Activated T-cell treated with anti-CD3 and anti-CD28 coated beads, Interleukin-2, amount 50 U/mL, for 48 hours (primary cell): ENCODE measurements at regions not wholly inside any gene's neighbourhood (a gene's known extent, or its start where the extent isn't known, plus 50 kb on each side); places are given as distances from the start of the nearest gene placed in this dataset.
A peak's percentile ranks its signal among the peaks of the same experiment; 100 is the strongest.
"Not testable (repeated sequence)": the region's sequence is repeated elsewhere in the genome, so short reads cannot be mapped to it uniquely, and the experiment has no call there.

Source experiments
- DNase-seq, 2 experiments: peaks; one replicate each; pipeline ENCODE4 v3.0.0-alpha.2; 2020

DNA sequence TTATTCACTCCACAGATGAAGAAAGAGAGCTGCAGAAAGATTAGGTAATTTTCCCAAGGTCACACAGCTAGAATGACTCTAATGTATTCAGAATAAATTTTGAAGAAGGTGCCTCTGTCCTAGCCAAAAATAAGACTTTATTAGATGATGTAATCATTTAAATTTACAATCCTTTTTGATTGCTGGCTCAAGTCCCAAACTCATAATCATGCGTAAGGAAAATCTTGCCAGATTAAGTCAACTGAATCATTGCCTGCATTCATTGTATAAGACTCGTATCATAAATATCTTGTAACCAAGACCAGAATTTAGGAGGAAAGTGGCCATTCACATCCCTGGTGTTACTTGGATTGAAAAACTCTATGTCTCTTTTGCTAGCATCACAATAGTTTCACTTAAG, 53.1 kb upstream of the STK39 start:
- no peak for DNase-seq

DNA sequence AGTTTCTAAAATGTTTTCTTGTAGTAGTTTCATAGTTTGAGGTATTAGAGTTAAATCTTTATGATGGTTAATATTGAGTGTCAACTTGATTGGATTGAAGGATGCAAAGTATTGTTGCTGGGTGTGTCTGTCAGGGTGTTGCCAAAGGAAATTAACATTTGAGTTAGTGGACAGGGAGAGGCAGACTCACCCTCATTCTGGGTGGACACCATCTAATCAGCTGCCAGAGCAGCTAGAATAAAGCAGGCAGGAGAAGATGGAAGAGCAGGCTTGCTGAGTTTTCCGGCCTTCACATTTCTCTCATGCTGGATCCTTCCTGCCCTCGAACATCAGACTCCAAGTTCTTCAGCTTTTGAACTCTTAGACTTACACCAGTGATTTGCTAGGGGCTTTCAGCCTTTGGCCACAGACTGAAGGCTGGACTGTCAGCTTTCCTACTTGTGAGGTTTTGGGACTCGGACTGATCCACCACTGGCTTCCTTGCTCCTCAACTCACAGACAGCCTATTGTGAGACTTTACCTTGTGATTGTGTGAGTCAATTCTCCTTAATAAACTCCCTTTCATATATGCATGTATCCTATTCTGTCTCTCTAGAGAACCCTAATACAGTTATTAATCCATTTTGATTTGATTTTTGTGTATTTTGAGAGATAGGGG, 56.8 kb upstream of the STK39 start:
- no peak for DNase-seq

DNA sequence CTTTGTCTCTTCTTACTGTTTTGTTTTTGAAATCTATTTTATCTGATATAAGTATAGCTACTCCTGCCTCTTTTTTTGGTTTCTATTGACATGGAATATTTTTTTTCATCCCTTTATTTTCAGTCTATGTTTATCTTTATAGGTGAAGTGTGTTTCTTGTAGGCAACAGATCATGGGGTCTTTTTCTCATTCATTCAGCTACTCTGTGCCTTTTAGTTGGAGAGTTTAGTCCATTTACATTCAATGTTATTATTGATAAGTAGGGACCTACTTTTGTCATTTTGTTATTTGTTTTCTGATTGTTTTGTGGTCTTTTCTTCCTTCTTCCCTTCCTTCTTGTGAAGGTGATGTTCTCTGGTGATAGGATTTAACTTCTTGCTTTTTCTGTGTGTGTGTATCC, 60.0 kb upstream of the STK39 start:
- DNase-seq, result no peak

DNA sequence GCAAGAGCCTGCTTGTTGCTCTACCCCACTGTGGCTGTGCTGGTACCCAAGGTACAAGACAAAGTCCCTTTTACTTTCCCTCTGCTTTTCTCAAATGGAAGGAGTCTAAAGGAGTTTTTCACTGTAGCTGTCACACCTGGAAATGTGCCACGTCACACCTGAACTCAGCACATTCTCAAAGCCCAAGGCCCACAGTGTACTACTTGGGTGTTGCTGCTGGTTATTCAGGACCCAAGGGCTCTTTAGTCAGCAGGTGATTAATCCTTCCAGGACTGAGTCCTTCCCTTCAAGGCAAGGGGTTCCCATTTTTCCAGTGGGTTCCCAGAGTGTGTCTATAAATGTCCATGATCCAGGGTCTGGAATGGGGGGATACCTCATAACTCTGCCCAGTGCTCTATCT, 63.2 kb upstream of the STK39 start:
- no peak for DNase-seq

DNA sequence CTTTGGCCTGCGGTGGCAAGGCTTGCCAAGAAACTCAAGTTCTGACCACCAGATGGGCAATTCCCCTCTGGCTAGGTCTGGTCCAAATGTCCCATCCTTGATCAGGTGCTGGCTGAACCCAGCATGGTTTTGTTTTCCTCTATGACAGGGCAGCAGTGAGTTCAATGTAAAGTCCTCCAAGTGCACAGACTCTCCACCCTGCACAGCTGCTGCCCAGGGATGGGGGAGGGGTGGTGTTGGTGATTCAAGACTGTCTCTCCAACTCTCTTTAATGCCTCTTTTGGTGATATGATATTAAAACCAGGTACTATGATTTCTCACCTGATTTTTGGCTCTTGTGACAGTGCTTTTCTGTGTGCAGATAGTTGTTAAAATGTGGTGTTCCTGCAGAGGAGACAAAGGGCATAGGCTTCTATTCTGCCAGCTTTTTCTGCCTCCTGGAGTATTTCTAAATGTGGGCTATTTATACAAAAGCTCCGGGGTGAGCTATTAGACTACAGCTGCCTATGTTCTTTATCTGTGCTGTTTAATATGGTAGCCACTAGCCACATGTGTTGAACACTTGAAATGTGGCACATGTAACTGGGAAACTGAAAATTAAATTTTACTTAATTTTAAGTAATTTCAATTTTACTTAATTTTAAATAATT, 64.0 kb upstream of the STK39 start:
- DNase-seq, result no peak

DNA sequence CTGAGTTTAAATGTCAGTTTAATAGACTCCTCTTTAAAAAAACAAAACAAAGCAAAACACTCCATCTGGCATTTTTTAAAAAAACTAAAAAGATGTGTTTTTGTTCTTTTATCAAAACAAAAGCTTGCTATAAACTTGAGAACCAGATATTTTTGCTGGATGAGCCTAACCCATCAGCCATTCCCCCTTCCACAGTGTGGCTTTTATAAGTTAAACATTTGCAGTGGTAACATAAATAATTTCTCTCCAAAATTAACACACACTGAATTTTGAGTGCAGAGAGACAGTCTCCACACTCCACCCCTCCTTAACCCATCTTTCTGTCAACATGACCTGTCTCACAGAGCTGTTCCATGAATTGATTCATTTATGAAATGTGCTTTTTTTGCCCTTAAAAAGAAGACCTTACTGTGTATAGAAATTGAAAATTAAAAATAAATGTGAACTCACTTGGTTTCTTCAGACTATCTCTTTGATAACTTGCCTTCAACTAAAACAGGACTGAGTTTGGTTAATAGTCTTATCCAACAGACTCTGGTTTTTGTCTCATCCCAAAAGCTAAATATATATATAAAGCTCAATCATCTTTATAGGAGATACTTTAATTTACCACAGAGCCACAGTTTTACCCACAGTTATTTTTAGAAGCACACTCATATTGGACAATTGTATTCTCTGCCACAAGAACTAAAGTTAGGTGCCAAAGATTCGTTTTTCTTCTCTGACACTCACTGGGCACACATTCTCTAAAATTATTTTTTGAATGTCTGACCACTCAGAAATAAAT, 64.8 kb upstream of the STK39 start:
- no peak for DNase-seq

DNA sequence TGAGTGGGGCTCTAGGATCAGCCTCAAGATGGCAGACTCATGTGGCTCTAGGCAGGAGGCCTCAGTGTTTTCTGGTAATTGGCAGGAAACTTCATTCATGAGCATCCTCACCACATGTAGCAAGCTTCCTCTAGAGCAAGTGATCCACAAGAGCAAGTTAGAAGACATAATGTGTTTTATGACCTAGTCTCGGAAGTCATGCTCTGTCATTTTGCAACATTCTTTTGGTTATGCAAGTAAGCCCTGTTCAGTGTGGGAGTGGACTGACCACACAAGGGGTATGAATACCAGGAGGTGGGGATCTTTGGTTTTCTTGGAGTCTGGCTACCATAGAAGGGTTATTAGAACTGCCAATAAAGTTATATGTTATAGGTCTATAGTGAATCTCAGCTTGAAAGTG, 66.8 kb upstream of the STK39 start:
- DNase-seq, result no peak

DNA sequence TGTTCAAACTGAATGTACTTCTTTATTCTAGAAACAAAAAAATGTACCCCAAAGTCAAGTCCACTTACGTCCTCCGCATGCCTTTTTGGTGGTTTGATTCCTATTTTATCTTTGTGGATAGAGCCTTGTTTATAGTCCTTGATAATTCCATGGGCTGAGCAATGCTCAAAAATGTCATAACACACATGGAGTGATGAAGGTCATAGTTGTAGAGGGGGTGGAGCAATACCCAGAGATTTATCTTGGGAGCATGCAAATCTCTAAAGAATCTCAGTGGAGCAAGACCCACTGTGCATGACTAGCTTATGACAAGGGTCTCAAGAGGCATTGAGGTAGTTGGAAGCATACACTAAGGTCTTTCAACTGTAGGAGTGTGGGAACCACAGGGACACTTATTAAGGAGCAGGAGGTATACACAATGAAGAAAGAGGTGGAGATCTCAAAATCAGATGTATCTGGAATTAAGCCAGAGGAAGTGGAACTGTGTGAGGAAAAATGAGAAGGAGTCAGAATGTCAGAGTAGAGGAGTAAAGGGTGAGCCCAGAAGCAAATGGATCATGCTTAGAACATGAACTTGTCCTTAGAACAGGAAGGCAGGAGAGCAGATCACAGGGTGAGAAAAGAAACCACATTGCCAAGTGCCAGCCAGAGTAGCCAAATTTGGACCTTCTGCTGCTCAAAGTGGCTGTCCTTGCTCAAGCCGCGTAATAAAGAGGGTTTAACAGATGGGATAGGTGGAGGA, 68.1 kb upstream of the STK39 start:
- no peak for DNase-seq

DNA sequence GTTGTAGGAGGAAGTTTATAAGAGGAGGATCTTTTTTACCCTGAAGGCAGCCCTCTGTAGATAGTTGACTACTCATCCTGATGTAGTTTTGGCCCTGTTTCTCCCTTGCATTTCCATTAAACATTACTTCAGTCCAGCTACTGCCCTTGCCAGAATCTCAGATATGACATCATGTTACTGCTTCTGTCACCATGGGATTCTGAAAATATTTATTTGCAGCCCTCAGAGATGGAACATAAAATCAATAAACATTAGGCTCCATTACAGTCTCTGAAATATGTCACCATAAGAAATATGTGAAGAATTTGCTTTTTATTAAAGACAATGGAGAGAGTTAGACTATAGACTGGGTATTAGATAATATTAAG, 68.7 kb upstream of the STK39 start:
- DNase-seq, result no peak

DNA sequence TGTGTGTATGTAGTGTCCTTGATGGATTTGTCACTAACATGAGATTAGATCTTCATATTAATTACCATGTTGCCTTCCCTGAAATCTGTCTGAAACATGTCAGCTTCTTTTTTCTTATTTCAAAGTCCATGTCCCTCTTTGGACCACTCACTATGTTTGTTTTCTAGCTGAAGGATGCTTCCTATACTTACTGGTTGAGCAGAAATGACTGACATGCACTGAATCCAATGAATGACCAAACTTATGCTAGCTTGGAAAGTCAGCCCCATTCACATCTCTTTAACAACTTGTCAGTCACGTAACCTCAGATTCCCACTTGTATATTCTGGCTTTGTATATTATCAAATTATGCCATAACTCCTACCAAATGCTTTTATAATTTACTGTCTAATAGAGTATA, 69.9 kb upstream of the STK39 start:
- no peak for DNase-seq

DNA sequence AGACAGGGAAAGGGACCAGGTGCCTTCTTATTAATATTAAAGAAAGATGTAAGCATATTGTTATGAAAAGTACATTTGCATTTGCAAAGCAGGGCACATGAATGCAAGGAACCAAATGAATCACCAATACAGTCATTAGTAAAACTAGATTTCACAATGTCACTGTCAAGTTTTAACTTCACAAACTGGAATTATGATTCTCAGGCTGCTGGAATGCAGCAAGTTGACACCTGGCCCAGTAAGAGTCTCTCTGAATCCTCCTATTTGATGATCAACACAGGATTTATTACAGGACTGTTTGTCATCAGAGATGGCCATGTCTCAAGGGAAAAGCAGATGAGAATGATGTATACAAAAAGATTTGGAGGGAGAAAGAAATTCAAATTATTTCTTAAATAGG, 72.9 kb upstream of the STK39 start:
- DNase-seq, result no peak

DNA sequence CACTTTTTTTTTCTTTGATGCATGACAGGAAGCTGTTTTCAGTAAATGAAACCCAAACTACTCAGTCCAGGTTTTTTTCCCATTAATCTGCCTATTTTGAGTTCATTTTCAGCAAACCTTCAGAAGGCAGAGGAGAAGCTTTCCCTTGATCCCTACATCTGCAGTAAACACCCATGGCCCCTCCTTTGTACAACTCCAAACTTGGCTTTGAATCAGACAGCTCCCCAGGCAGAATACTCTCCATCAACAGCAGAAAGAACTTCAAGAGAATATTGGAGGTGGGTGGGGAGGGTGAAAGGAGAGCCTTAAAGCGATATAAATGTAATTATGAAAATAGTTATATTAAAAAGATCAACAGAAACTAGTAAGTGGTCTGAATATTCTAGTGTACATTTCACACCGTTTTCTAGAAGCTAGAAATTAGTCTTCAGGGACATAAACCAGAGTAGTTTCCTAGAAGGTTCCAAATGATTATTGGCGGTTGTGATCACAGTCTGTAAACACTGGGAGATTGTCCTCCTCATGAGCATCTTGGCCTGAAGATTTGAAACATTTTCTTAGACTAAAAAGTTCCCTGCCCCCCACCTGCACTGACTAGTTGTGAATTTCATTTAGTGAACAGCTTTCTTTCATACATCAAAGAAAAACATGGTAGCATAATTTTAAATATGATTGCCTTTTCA, 75.1 kb upstream of the STK39 start:
- DNase-seq, result no peak

DNA sequence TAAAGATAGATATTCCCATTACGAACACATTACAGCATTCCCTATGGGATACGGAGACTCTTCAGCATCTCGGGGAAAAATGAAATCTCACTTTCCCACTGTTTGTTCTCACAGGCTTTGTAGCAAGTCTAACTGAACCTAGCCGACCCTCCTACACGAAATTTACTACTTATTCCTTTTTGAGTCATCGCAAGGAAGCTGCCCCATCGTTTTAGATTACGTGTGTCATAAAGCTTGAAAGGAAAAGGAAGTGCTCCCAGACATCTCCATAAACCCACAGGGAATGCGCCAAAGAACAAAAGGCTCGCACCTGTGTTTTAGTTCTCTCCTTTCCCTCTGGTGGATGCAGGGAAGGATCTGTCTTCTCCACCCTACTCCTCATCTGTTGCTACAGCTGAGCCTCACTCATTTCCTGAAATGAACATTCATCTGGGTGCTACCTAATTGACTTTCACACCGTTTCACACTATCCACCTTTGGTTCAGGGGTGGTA, 76.2 kb upstream of the STK39 start:
- DNase-seq, result peak; percentile 26

DNA sequence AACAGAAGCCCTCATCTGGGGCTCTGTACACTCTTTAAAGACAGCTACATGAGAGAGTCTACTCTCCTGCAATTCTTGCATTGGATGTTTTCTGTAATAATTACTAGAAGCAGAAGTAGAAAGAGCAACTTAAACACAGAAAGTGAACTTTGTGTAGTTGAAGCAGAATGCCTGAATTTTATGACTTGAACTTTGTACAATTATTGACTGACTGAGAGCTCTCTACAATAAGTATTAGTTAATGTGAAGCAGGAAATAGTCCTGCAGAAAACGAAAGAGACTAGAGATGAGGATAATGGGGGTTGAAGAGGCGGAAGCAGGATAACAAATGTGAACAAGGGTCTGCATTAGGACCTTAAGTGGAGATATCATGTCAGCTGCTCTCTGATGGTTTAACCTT, 79.2 kb upstream of the STK39 start:
- DNase-seq, result no peak

DNA sequence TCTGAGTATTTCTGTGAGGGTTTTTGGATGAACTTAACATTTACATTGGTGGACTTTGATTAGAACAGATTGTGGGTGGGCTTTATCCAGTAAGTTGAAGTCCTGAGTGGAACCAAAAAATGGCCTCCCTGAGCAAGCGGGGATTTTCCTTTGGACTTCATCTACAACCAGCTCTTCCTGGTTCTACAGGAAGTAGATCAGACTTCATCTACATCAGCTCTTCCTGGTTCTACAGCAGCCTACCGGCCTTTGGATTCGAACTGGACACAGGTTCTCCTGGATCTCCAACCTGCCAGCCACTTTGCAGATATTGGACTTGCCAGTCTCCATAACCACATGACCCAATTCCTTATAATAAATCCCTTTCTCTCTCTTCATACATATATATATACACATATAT, 79.9 kb upstream of the STK39 start:
- no peak for DNase-seq

DNA sequence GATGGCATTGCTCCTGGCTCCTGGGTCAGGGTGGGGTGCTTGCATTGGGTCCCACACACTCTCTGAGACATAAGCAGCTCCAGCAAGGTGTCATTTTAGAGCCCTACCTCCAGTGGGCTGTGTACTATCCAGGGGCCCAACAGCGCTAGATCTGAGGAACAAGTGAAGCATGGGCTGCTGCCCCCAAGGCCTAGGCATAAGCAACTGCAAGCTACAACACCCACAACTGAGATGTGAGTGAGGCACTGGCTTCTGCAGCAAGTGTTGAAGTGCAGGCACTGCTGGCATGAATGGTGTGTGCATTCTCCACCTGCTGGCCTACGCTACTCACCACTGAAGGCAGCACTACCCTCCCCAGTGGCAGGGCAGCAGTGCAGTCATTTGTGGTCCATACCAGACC, 81.0 kb upstream of the STK39 start:
- no peak for DNase-seq

DNA sequence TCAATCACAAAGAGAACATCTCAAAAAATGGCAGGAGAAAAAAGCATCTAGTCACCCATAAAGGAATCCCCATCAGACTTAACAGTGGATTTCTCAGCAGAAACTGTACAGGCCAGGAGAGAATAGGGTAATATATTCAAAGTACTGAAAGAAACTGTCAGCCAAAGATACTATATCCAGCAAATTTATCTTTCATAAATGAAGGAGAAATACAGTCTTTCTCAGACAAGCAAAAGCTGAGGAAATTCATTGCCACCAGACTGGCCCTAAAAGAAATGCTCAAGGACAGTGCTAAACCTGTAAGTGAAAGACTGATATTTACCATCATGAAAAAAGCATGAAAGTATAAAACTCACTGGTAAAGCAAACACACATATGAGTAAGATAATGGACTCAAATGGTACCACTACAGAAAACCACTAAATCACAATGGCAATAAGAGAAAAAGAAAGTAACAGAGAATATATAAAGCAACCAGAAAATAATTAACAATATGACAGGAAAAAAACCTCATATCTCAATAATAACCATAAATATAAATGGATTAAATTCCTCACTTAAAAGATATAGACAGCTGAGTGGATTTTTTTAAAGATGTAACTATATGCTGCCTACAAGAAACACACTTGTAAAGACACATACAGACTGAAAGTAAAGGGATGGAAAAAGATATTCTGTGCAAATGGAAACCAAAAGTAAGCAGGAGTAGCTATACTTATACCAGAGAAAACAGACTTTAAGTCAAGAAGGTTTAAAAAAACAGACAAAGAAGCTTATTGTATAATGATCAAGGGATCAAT, 83.4 kb upstream of the STK39 start:
- DNase-seq, result no peak

DNA sequence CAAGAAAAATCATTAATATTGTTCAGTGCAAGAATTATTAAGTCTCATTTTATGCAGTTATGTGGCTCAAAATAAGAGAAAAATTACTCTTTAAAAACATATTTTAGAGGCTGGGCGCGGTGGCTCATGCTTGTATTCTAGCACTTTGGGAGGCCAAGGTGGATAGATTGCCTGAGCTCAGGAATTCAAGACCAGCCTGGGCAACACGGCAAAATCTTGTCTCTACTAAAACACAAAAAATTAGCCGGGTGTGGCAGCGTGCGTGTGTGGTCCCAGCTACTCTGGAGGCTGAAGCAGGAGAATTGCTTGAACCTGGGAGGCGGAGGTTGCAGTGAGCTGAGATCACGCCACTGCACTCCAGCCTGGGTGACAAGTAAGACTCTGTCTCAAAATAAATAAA, 87.9 kb upstream of the STK39 start:
- not testable (repeated sequence) for DNase-seq

DNA sequence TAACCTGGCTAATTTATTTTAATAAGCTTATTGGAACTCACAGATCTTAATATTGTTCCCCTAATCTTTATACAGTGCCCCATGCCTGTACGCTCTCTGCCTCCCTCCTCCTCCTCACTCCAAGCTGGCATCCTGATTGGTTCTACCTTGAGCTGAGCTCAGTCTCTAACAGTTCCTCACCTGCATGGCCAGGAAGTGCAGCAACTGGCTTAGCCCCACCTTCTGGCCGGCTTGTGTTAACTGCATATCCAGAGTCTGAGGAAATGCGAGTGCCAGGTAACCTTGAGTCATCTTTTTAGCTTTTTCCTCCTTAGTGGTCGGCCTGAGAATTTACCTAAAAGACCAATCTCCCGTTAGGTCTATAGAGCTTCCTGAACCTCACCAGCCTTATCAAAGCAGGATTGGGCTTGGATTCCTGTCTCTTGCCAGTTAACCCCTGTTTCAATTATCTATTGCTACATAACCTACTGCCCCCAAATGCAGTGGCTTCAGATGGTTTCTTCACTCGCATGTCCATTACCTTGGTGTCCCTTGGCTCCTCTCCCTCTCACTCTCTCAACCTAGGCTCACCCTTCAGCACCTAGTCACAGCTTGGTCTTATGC, 89.5 kb upstream of the STK39 start:
- peak; percentile 50 to 59 for DNase-seq

DNA sequence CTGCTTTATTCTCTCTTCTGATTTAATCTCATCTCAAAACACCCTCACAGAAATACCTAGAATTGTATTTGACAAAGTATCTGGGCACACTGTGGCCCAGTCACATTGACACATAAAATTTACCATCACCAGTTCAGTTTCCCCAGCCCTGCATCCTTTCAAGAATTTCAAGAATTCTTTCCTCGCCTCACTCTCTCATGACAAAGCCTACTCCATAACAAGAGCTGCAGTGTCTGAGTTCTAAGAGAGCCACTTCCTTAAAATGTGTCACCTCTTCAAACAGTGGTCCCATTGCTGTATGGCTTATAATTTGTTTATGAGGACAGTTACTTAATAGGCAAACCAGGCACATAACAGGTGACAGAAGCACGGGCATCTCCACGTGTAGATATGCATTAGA, 90.9 kb upstream of the STK39 start:
- no peak for DNase-seq

DNA sequence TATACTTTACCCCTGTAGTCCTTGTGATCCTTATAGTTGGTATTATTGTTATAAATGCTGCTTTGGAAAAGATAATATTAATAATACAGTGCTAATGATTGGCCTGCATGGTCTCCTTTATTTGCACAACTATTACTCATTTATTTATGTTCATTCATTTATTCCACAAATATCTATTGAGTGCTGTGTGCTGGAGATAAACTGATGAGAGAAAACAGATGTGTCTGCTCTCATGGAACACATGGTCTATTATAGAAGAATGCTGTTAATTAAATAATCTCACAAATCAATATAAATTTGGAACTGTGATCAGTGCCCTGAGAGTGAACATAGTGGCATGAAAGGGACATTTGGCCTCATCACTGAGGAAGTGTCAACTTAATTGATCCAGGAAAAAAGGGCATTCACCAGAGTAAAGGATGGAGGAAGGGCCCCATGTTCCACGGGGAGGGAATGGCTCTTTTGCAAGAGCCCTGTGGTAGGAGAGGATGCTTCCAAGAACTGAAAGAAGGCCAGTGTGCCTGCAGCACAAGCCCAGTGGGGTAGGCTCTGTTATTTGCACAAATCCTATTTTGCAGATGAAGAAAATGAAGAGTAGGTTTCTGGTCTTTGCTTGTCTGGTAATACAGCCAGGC, 91.5 kb upstream of the STK39 start:
- no peak for DNase-seq
